OCI-M1 (cell line): ENCODE measurements at regions not wholly inside any gene's neighbourhood (a gene's known extent, or its start where the extent isn't known, plus 50 kb on each side); places are given as distances from the start of the nearest gene placed in this dataset.

Source experiments
- DNase-seq: peaks from one replicate; lab custom pipeline; 2025; lab: John Stamatoyannopoulos, UW

DNA sequence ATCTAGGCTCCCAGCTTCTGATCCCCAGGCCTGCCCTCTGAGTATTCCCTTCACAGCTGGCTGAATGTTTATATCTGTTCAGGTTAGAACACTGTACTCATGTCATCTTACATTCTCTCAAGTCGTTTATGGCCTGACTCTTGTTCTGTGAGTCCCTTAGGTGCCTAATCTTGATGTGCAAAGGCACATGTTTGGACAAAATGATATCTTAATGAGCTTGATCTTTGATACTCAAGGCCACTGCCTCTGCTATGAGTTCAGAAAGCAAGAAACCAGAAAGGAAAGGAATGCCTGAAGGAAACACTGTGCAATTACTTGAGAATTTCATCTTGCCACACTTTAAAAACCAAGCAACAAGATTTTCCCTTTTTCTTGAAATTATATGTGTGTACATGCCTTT lies 391.8 kb upstream of the ZNF608 start:
- DNase-seq, result no peak

DNA sequence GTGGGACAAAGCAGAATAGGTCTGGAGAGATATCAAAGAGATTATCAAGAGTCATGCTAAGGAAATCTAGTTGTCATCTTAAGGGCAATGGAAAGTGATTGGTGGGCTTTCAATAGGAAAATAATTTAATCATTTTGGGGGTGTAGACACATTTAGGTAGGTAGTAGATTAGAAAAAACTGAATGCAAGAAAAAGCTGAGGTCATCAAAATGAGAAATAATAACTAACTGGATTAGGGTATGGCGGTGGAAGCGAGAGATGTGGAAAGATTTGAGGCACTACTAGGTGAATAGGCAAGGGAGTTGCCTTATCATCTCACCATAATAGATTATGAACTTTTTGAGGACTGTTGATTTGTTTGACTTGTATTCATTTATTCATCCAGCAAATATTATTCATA lies 393.2 kb upstream of the ZNF608 start:
- DNase-seq, result no peak

- DNase-seq, result no peak
These were observed 393.8 kb upstream of the ZNF608 start for GRCh38 chr5:125140220-125140619.

GRCh38 chr5:125140855-125141254 lies 394.4 kb upstream of the ZNF608 start:
- DNase-seq, result no peak

- no peak for DNase-seq
These were observed 396.0 kb upstream of the ZNF608 start for GRCh38 chr5:125142458-125142857.

DNA sequence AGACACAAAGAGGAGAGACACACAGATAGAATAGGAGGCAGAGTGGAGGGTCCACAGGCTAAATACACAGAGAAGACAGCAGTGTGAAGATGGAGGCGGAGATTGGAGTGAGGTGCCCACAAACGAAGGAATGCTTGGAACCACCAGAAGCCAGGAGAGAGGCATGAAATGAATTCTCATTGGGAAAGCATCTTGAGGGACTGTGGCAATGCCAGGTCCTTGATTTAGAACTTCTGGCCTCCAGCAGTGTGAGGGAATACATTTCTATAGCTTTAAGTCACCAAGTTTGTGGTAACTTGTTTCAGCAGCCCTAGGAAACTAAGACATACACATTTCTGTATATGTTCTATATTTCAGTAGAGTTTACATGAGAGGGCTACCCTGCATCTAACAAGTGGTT lies 396.6 kb upstream of the ZNF608 start:
- DNase-seq, result no peak

- DNase-seq, result no peak
These were observed 401.6 kb upstream of the ZNF608 start for GRCh38 chr5:125148076-125148475.

- no peak for DNase-seq
These were observed 402.3 kb upstream of the ZNF608 start for GRCh38 chr5:125148706-125149105.

DNA sequence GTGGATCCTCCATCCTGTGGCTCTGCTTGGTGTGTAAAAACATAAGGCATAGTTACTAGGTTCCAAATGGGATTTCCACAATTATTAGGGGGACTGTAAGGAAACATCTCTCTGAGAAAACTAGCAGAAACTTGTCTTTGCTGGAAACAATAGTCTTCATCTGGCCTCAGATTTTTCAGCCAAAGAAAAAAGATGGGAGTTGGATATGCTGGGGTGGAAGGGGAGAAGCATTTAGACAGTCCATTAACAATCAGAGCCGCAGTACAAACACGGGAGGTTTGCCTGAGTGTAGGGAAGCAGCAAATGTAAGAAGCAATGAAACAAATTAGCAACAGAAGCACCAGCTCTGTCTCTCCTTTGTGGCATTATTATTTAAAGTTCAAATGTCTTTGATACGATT lies 402.7 kb upstream of the ZNF608 start:
- no peak for DNase-seq

DNA sequence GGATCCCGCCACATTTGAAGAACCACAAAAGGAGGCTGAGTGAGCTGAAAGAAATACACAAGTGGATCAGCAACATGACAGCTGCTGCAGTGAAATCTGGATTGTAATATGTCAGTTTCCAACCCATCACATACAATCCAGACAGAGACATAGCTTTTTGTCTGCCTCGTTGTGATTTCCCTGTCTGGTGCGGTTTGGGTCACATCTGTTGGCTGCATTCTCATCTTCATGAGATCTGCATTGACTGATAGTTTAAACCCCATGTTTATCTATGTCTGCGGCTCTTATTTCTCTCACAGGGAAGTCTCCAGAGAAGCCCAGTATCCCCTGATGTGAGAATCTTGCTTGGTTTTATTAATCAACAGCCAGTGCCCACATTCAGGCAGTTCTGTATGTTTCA lies 403.1 kb upstream of the ZNF608 start:
- peak; percentile 4 for DNase-seq

GRCh38 chr5:125150041-125150669 lies 403.7 kb upstream of the ZNF608 start:
- DNase-seq, result no peak

DNA sequence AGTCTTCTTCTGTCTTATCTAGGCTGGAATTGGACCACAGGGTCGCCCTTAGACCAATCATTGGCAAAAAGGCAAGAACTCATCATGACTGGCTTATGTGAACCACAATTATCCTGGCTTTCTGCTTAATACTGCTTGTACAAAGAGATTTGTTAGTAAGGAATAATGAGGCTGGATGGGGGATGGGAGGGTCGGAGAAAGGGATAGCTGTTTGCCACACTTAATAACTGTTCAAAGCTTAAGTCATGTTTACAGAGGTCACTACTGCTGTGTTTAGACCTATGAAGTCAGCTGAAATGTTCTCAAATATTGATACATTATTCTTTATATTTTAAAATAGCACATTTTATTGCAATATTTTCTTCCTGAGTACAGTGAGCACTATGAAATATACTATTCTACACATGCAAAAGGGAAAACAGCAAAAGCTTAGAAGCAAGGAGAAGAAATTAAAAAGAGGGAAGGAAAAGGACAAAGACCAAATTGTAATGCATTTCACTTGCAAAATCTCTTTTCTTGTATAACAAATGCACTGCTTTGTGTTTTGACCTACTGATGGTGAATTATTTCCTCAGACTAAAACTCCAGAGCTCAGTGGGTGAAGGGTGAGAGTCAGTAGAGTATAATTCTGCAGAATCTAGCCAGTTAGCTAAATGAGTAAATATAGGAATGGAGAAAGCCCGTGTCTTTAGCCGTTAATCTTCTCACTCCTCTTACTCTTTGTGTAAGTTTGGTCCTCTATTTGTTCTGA lies 404.9 kb upstream of the ZNF608 start:
- no peak for DNase-seq

- DNase-seq, result no peak
These were observed 405.6 kb upstream of the ZNF608 start for GRCh38 chr5:125152044-125152443.

DNA sequence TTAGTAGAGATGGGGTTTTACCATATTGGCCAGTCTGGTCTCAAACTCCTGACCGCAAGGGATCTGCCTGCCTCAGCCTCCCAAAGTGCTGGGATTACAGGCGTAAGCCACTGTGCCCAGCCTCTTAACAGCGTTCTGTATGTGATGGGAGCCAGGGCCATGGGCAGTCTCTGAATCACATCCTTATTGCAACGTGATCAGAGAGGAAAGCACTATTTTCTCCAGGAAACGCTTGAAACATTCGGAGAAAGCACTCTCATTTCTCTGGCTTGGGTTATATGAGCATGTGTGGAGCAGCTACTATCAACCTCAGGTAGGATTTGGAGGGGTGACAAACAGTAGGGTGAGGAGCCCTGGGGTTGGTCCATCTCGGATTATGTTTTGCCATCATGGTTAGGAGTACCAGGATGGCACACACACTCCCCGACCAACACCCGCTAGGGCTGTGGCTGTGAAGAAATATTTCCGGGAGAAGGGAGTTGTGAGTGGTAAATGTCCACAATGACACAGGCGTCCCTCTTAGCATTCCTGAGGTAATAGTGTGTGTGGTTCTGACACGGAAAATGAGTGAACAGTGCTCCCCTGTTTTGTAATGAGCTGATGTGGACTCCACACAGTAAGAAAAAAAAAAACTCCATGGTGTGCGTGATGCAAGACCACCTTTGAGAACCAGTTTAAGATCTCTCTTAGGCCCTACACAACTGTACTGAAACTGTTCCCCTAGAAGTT lies 406.2 kb upstream of the ZNF608 start:
- no peak for DNase-seq

GRCh38 chr5:125153231-125153630 lies 406.8 kb upstream of the ZNF608 start:
- DNase-seq, result no peak

DNA sequence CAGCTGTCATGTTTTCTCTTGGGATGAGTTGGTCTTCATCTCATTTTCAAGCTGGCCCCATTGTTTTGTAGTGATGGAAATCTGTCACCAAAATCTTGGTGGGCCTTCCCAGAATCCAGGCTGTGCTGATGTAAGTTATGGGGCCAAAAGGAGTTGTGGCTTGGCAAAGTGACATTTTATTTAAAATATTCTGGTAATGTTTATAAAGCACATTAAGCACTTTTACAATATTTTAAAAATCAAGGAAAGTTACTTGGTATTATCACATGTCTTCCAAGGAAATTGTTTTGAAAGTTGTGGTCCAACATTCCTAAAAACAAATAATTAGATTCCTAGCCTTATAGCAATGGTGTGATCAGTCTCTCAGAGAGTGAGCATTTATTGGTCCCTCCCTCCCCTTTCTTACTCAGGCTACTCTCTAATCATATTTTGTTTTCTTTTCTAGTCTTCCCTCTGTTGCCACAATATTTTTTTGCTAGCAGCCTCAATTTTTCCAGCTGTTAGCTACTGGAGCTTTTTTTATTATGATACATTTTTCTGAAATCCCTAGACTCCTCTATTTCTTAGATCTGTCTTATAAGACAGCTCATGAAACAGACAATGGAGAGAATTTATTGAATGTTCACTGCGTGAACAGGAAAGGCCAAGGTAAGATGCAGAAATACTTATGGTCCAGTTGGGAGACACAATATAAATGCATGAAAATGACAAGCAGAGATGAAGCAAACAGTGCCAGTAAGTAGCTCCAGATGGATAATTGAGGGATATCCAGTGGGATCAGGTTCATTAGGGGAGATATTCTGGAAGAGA lies 408.1 kb upstream of the ZNF608 start:
- DNase-seq, result no peak

- peak; percentile 0 for DNase-seq
These were observed 414.5 kb upstream of the ZNF608 start for GRCh38 chr5:125160787-125161502.

- DNase-seq, result no peak
These were observed 416.3 kb upstream of the ZNF608 start for GRCh38 chr5:125162714-125163113.

DNA sequence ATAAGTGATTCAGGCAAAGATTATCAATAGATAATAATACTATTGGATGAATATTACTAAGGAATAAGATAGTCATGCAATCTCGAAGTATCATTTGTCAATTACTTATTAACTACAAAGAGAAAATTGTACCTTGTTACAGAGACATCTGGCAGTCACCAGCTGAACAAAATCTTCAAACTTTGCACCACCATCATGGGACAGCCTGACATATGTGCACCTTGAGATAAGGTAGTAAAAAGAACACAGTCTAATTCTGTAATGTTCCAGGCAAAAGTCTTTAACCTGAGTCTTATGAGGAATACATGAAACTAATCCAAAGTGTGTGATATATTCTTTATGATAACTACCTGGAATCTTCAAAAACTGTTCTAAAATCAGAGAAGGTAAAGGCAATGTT lies 423.0 kb upstream of the ZNF608 start:
- no peak for DNase-seq

DNA sequence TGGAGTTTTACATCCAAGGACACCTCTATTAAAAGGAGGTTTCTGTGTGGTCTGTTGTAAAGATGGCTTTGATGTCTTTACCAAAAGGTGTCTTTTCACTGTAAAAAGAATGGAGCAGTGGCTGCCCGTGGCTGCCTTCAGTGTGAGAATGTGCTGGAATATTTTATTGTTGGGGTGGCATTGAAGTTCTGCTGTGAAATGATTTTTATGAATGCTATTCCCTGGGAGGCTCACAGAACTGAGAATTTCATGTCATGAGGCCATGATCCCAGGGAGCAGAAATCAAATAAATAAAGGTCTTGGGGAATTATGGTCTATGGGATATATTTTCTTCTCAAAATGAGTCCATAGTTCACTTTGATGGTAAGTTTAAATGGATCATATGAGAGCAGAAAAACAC lies 425.2 kb upstream of the ZNF608 start:
- DNase-seq, result no peak

GRCh38 chr5:125175348-125176004 lies 429.0 kb upstream of the ZNF608 start:
- no peak for DNase-seq
